Lung (tissue), 11 donors: ENCODE measurements at regions not wholly inside any gene's neighbourhood (a gene's known extent, or its start where the extent isn't known, plus 50 kb on each side); places are given as distances from the start of the nearest gene placed in this dataset.

ENCODE experiments used
- ATAC-seq: fragments of 200-7000 bp; cut with Tn5 transposase; one replicate; pipeline ENCODE4 v1.9.1; 2020; ENCODE audit warnings: moderate number of reproducible peaks; ENCODE audit not compliant: insufficient read depth, low FRiP score
- DNase-seq, 3 donors: peaks; one replicate each; pipeline ENCODE4 v3.0.0-alpha.2; 2013 to 2017
- H3K27ac ChIP-seq, 2 donors: one replicate each; pipeline ENCODE4 v1.5.1; 2013; ENCODE audit warnings: mild to moderate bottlenecking in 2 of 2, moderate library complexity in 2 of 2, control low read depth in 1 of 2, inconsistent platforms in 1 of 2, low read depth in 1 of 2, low read length in 1 of 2
- H3K27me3 ChIP-seq, 3 donors: one replicate each; pipeline ENCODE4 v1.5.1; 2013; ENCODE audit warnings: low read length in 2 of 3; ENCODE audit not compliant: control insufficient read depth in 3 of 3, insufficient read depth in 3 of 3
- H3K36me3 ChIP-seq, 4 donors: one replicate each; pipeline ENCODE4 v1.5.1; 2013; ENCODE audit warnings: low read length in 4 of 4, mild to moderate bottlenecking in 1 of 4, moderate library complexity in 1 of 4; ENCODE audit not compliant: control insufficient read depth in 4 of 4, insufficient read depth in 4 of 4
- H3K4me1 ChIP-seq, 5 donors: one replicate each; pipeline ENCODE4 v1.5.1; 2013; ENCODE audit warnings: low read length in 5 of 5, mild to moderate bottlenecking in 2 of 5, moderate library complexity in 1 of 5; ENCODE audit not compliant: control insufficient read depth in 5 of 5, insufficient read depth in 5 of 5
- H3K4me3 ChIP-seq: one replicate; pipeline ENCODE4 v1.5.1; 2013; ENCODE audit warnings: mild to moderate bottlenecking, control low read depth, moderate library complexity
- H3K9ac ChIP-seq, 2 donors: one replicate each; pipeline ENCODE4 v1.5.1; 2013; ENCODE audit warnings: low read length in 2 of 2, control low read depth in 1 of 2; ENCODE audit not compliant: insufficient read depth in 1 of 2
- H3K9me3 ChIP-seq, 4 donors: one replicate each; pipeline ENCODE4 v1.5.1; 2013; ENCODE audit warnings: low read length in 3 of 4, mild to moderate bottlenecking in 1 of 4, moderate library complexity in 1 of 4; ENCODE audit not compliant: control insufficient read depth in 4 of 4, insufficient read depth in 3 of 4
- WGBS, 2 donors: extraction: QIAGEN DNeasy Blood & Tissue Kit; methylation state at CpG; one replicate each; pipeline ENCODE4 v1.1.7; 2013; 5-methylcytosine and 5-hydroxymethylcytosine counted together
- TF ChIP-seq, protein P1 (sequence below): IDR thresholded peaks from 2 replicates; pipeline ENCODE4 v1.5.1; 2012; ENCODE audit warnings: mild to moderate bottlenecking; ENCODE audit errors: control extremely low read depth, extremely low read depth
- donor health status: control.
- donor health status: control.
- donor health status: Bipolar disorder and iron deficiency.
- donor health status: healthy.
- donor health status: DM: yes; HTN: yes; CAD: no.

GRCh38 chr4:19675172-19675811 is 576.4 kb upstream of the SLIT2 start:
- WGBS, 2 donors, result 78 to 85% methylated on average over 4 of the region's 4 CpGs
- Histone ChIP-seq H3K36me3 (no peaks in the 10 kb centered on the region), H3K4me3 (no peak overlapping the region), H3K4me1 (peaks cover 0 to 9% (median 0%) of the 10 kb centered on the region in 5 donors), H3K9ac (no peak overlapping the region), H3K27me3 (no peaks in the 10 kb centered on the region), H3K27ac (no peak overlapping the region), H3K9me3 (no peaks in the 10 kb centered on the region)
- TF ChIP-seq, protein P1, sequence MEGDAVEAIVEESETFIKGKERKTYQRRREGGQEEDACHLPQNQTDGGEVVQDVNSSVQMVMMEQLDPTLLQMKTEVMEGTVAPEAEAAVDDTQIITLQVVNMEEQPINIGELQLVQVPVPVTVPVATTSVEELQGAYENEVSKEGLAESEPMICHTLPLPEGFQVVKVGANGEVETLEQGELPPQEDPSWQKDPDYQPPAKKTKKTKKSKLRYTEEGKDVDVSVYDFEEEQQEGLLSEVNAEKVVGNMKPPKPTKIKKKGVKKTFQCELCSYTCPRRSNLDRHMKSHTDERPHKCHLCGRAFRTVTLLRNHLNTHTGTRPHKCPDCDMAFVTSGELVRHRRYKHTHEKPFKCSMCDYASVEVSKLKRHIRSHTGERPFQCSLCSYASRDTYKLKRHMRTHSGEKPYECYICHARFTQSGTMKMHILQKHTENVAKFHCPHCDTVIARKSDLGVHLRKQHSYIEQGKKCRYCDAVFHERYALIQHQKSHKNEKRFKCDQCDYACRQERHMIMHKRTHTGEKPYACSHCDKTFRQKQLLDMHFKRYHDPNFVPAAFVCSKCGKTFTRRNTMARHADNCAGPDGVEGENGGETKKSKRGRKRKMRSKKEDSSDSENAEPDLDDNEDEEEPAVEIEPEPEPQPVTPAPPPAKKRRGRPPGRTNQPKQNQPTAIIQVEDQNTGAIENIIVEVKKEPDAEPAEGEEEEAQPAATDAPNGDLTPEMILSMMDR, result no peak
- DNase-seq (peak; percentile 52 to 85 (median 77)), ATAC-seq (no peak)

DNA sequence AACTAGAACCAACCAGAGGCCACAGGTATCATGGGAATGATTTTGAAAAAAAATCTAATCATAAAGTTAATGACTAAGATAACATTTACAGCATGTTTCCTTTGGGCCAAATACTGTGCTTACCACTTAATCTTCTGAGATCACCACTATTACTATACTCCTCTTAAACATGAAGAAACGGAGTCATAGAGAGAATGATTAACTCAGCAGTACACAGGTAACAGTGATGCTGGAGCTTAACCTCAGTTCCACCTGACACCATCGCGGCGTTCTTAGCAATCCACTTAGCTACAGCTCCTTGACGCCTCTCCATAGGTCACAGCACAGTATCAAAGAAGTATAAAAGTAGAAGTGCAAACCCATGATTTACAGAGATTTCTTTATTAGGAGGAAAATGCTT is 592.6 kb upstream of the SLIT2 start:
- ATAC-seq, result no peak
- WGBS, 2 donors, result 67 to 78% methylated on average over 5 of the region's 5 CpGs
- TF ChIP-seq, protein P1, result no peak

GRCh38 chr4:19657856-19658255 is 593.8 kb upstream of the SLIT2 start:
- Histone ChIP-seq H3K4me1 (no peaks in the 10 kb centered on the region), H3K27me3 (no peaks in the 10 kb centered on the region), H3K4me3 (no peak overlapping the region), H3K36me3 (no peaks in the 10 kb centered on the region), H3K27ac (no peak overlapping the region), H3K9me3 (no peaks in the 10 kb centered on the region), H3K9ac (no peak overlapping the region)
- TF ChIP-seq, protein P1, result no peak
- peak in 2 of 3 donors; percentile 13 to 17 for DNase-seq
- no peak for ATAC-seq
- WGBS, 2 donors, result 82 to 86% methylated on average over 3 of the region's 3 CpGs

More for the DNA sequence above, 592.6 kb upstream of the SLIT2 start:
- H3K4me1 ChIP-seq, result no peaks in the 10 kb centered on the region
- H3K9ac ChIP-seq, result no peak overlapping the region
- DNase-seq, result peak in 1 of 3 donors; percentile 29
- H3K36me3 ChIP-seq, result no peaks in the 10 kb centered on the region
- no peaks in the 10 kb centered on the region for H3K9me3 ChIP-seq
- no peak overlapping the region for H3K4me3 ChIP-seq
- H3K27me3 ChIP-seq, result no peaks in the 10 kb centered on the region
- no peak overlapping the region for H3K27ac ChIP-seq

DNA sequence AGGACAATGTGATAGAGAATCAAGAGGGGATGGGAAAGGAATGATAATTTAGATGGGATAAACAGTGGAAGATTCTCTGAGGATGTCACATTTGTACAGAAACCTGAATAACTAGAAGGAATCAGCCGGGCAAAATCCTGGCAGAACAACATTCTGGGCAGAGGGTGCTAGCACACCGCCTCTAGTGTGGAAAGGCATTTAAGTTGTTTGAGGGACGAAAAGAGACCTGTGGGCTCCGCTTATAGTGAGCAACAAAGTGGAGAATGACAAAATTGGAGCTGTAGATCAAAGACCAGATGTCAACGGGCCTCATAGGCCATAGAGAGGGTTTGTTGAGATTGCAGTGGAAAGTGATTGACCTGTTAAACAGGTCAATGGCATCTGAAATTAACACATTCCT is 596.0 kb upstream of the SLIT2 start:
- Histone ChIP-seq H3K9me3 (no peaks in the 10 kb centered on the region), H3K9ac (no peak overlapping the region), H3K4me1 (no peaks in the 10 kb centered on the region), H3K36me3 (no peaks in the 10 kb centered on the region), H3K27me3 (no peaks in the 10 kb centered on the region), H3K4me3 (no peak overlapping the region), H3K27ac (no peak overlapping the region)
- WGBS, 2 donors, result 86 to 89% methylated on average over 5 of the region's 5 CpGs
- ATAC-seq, result no peak
- DNase-seq, result no peak
- TF ChIP-seq, protein P1, result no peak
